ENCODE measurements at regions not wholly inside any gene's neighbourhood (a gene's known extent, or its start where the extent isn't known, plus 50 kb on each side); places are given as distances from the start of the nearest gene placed in this dataset.

- no peaks in the 10 kb centered on the region for H3K9me3 ChIP-seq (ENCODE audit: low read depth, low read length)
- H3K36me3 ChIP-seq (ENCODE audit: insufficient read depth, low read length), result no peaks in the 10 kb centered on the region
- H3K27ac ChIP-seq, result no peak overlapping the region
- H3K4me3 ChIP-seq, result no peak overlapping the region
- TF ChIP-seq POLR2AphosphoS5 (IDR thresholded peaks at IDR 0.05; ENCODE audit: borderline replicate concordance, low read depth, low read length), result no peak
- TF ChIP-seq FOXP2 (optimal IDR thresholded peaks at IDR 0.05; ENCODE audit: control extremely low read depth, extremely low read length, insufficient read depth), result no peak
- no peak for TF ChIP-seq EZH2 (IDR thresholded peaks at IDR 0.05)
- no peak overlapping the region for H3K9ac ChIP-seq (ENCODE audit: insufficient read length)
- DNase-seq (ENCODE audit: low read depth, low spot score), result no peak
These were observed 613.1 kb downstream of the USP25 start for GRCh38 chr21:16342932-16343331.

- no peak for DNase-seq (ENCODE audit: low read depth, low spot score)
- H3K4me3 ChIP-seq, result no peak overlapping the region
- no peaks in the 10 kb centered on the region for H3K9me3 ChIP-seq (ENCODE audit: low read depth, low read length)
- H3K27ac ChIP-seq, result no peak overlapping the region
- H3K9ac ChIP-seq (ENCODE audit: insufficient read length), result no peak overlapping the region
- no peak for TF ChIP-seq EZH2 (IDR thresholded peaks at IDR 0.05)
- TF ChIP-seq FOXP2 (optimal IDR thresholded peaks at IDR 0.05; ENCODE audit: control extremely low read depth, extremely low read length, insufficient read depth), result no peak
- no peak for TF ChIP-seq POLR2AphosphoS5 (IDR thresholded peaks at IDR 0.05; ENCODE audit: borderline replicate concordance, low read depth, low read length)
- H3K36me3 ChIP-seq (ENCODE audit: insufficient read depth, low read length), result no peaks in the 10 kb centered on the region
These were observed 614.0 kb downstream of the USP25 start for GRCh38 chr21:16343776-16344175.

- H3K9ac ChIP-seq (ENCODE audit: insufficient read length), result no peak overlapping the region
- no peaks in the 10 kb centered on the region for H3K36me3 ChIP-seq (ENCODE audit: insufficient read depth, low read length)
- no peak overlapping the region for H3K27ac ChIP-seq
- no peaks in the 10 kb centered on the region for H3K9me3 ChIP-seq (ENCODE audit: low read depth, low read length)
- no peak overlapping the region for H3K4me3 ChIP-seq
- TF ChIP-seq EZH2 (IDR thresholded peaks at IDR 0.05) (no peak), POLR2AphosphoS5 (IDR thresholded peaks at IDR 0.05; ENCODE audit: borderline replicate concordance, low read depth, low read length) (no peak), FOXP2 (optimal IDR thresholded peaks at IDR 0.05; ENCODE audit: control extremely low read depth, extremely low read length, insufficient read depth) (no peak)
- no peak for DNase-seq (ENCODE audit: low read depth, low spot score)
These were observed 616.0 kb downstream of the USP25 start for GRCh38 chr21:16345757-16346156.

GRCh38 chr21:16347223-16347622 is 617.4 kb downstream of the USP25 start:
- no peaks in the 10 kb centered on the region for H3K36me3 ChIP-seq (ENCODE audit: insufficient read depth, low read length)
- H3K9me3 ChIP-seq (ENCODE audit: low read depth, low read length), result no peaks in the 10 kb centered on the region
- H3K9ac ChIP-seq (ENCODE audit: insufficient read length), result no peak overlapping the region
- TF ChIP-seq EZH2 (IDR thresholded peaks at IDR 0.05) (no peak), POLR2AphosphoS5 (IDR thresholded peaks at IDR 0.05; ENCODE audit: borderline replicate concordance, low read depth, low read length) (no peak), FOXP2 (optimal IDR thresholded peaks at IDR 0.05; ENCODE audit: control extremely low read depth, extremely low read length, insufficient read depth) (no peak)
- H3K27ac ChIP-seq, result no peak overlapping the region
- H3K4me3 ChIP-seq, result no peak overlapping the region
- DNase-seq (ENCODE audit: low read depth, low spot score), result no peak

- no peak for DNase-seq (ENCODE audit: low read depth, low spot score)
- Histone ChIP-seq H3K27ac (no peak overlapping the region), H3K4me3 (no peak overlapping the region), H3K9ac (ENCODE audit: insufficient read length) (no peak overlapping the region), H3K9me3 (ENCODE audit: low read depth, low read length) (no peaks in the 10 kb centered on the region), H3K36me3 (ENCODE audit: insufficient read depth, low read length) (no peaks in the 10 kb centered on the region)
- TF ChIP-seq FOXP2 (optimal IDR thresholded peaks at IDR 0.05; ENCODE audit: control extremely low read depth, extremely low read length, insufficient read depth) (no peak), POLR2AphosphoS5 (IDR thresholded peaks at IDR 0.05; ENCODE audit: borderline replicate concordance, low read depth, low read length) (no peak), EZH2 (IDR thresholded peaks at IDR 0.05) (no peak)
These were observed 624.0 kb downstream of the USP25 start for GRCh38 chr21:16353764-16354163.

- TF ChIP-seq POLR2AphosphoS5 (IDR thresholded peaks at IDR 0.05; ENCODE audit: borderline replicate concordance, low read depth, low read length) (no peak), EZH2 (IDR thresholded peaks at IDR 0.05) (no peak), FOXP2 (optimal IDR thresholded peaks at IDR 0.05; ENCODE audit: control extremely low read depth, extremely low read length, insufficient read depth) (no peak)
- H3K27ac ChIP-seq, result no peak overlapping the region
- H3K9me3 ChIP-seq (ENCODE audit: low read depth, low read length), result no peaks in the 10 kb centered on the region
- H3K36me3 ChIP-seq (ENCODE audit: insufficient read depth, low read length), result no peaks in the 10 kb centered on the region
- DNase-seq (ENCODE audit: low read depth, low spot score), result no peak
- H3K9ac ChIP-seq (ENCODE audit: insufficient read length), result no peak overlapping the region
- H3K4me3 ChIP-seq, result no peak overlapping the region
These were observed 628.2 kb downstream of the USP25 start for GRCh38 chr21:16357994-16358393.

GRCh38 chr21:16358784-16359183 is 629.0 kb downstream of the USP25 start:
- H3K9ac ChIP-seq (ENCODE audit: insufficient read length), result no peak overlapping the region
- DNase-seq (ENCODE audit: low read depth, low spot score), result no peak
- no peaks in the 10 kb centered on the region for H3K9me3 ChIP-seq (ENCODE audit: low read depth, low read length)
- TF ChIP-seq POLR2AphosphoS5 (IDR thresholded peaks at IDR 0.05; ENCODE audit: borderline replicate concordance, low read depth, low read length) (no peak), EZH2 (IDR thresholded peaks at IDR 0.05) (no peak), FOXP2 (optimal IDR thresholded peaks at IDR 0.05; ENCODE audit: control extremely low read depth, extremely low read length, insufficient read depth) (no peak)
- H3K36me3 ChIP-seq (ENCODE audit: insufficient read depth, low read length), result no peaks in the 10 kb centered on the region
- no peak overlapping the region for H3K27ac ChIP-seq
- no peak overlapping the region for H3K4me3 ChIP-seq

- no peaks in the 10 kb centered on the region for H3K36me3 ChIP-seq (ENCODE audit: insufficient read depth, low read length)
- no peak overlapping the region for H3K4me3 ChIP-seq
- TF ChIP-seq FOXP2 (optimal IDR thresholded peaks at IDR 0.05; ENCODE audit: control extremely low read depth, extremely low read length, insufficient read depth), result no peak
- TF ChIP-seq EZH2 (IDR thresholded peaks at IDR 0.05), result no peak
- TF ChIP-seq POLR2AphosphoS5 (IDR thresholded peaks at IDR 0.05; ENCODE audit: borderline replicate concordance, low read depth, low read length), result no peak
- H3K27ac ChIP-seq, result no peak overlapping the region
- no peaks in the 10 kb centered on the region for H3K9me3 ChIP-seq (ENCODE audit: low read depth, low read length)
- no peak for DNase-seq (ENCODE audit: low read depth, low spot score)
- H3K9ac ChIP-seq (ENCODE audit: insufficient read length), result no peak overlapping the region
These were observed 633.3 kb downstream of the USP25 start for GRCh38 chr21:16363100-16363499.

- no peak for DNase-seq (ENCODE audit: low read depth, low spot score)
- Histone ChIP-seq H3K4me3 (no peak overlapping the region), H3K36me3 (ENCODE audit: insufficient read depth, low read length) (no peaks in the 10 kb centered on the region), H3K9me3 (ENCODE audit: low read depth, low read length) (no peaks in the 10 kb centered on the region), H3K9ac (ENCODE audit: insufficient read length) (no peak overlapping the region), H3K27ac (no peak overlapping the region)
- no peak for TF ChIP-seq POLR2AphosphoS5 (IDR thresholded peaks at IDR 0.05; ENCODE audit: borderline replicate concordance, low read depth, low read length)
- TF ChIP-seq FOXP2 (optimal IDR thresholded peaks at IDR 0.05; ENCODE audit: control extremely low read depth, extremely low read length, insufficient read depth), result no peak
- no peak for TF ChIP-seq EZH2 (IDR thresholded peaks at IDR 0.05)
These were observed 633.7 kb downstream of the USP25 start for GRCh38 chr21:16363518-16363917.

Data from SK-N-MC (cell line).